KG1 (cell line): ENCODE measurements at regions not wholly inside any gene's neighbourhood (a gene's known extent, or its start where the extent isn't known, plus 50 kb on each side); places are given as distances from the start of the nearest gene placed in this dataset.
"Not testable (repeated sequence)": the region's sequence is repeated elsewhere in the genome, so short reads cannot be mapped to it uniquely, and the experiment has no call there.

Source experiments
- DNase-seq: peaks from one replicate; lab custom pipeline; 2025; lab: John Stamatoyannopoulos, UW

- no peak for DNase-seq
Observed at GRCh38 chr22:27252282-27253049, 549.1 kb downstream of the MN1 start.

DNA sequence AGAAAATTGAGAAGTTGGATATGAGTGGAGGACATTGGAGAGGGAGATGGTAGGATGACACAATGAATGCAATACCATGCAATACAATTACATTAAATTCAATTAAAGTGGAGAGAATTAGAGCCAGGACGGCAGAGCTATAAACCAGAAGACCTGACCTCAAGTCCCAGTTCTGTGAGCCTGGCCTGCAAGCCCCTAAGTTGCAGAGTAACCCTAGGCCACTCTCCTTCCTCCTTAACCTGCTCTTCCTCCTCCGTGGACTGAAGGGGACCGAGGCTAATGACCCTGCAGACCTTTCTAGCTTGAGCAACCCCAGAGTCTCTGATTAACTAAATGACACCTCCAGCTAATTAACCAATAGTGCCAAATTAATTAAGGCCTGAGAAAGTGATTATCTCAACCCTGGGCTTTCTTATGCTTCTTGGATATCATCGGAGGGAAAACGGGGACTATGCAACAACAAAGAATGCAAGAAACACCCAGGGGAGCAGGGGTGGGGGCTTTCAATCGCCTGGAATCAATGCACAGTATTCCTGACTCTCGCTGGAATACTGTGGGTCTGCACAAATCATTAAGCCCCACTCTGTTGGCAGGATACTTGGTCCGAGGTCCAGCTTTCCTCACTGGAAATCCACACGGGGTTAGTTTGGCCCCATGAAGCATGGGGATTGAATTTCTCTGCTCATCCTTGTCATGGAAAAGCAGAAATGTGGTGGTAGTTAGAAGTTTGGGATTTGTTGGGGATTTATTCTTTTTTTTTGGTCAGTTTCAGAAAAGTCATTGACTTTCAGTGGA is 548.3 kb downstream of the MN1 start:
- DNase-seq = no peak

DNA sequence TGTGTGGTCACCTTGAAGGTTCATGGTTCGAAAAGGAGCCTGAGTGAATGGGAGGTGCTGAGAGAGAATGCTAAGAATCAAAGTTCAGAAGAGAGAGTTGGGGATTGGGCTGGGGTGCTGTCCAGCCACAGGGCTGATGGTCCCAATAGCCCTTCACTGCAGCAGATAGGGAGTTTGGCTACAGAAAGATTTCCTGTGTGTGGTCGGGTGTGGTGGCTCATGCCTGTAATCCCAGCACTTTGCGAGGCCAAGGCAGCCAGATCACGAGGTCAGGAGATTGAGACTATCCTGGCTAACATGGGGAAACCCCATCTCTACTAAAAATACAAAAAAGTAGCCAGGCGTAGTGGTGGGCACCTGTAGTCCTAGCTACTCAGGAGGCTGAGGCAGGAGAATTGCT is 547.5 kb downstream of the MN1 start:
- not testable (repeated sequence) for DNase-seq

DNA sequence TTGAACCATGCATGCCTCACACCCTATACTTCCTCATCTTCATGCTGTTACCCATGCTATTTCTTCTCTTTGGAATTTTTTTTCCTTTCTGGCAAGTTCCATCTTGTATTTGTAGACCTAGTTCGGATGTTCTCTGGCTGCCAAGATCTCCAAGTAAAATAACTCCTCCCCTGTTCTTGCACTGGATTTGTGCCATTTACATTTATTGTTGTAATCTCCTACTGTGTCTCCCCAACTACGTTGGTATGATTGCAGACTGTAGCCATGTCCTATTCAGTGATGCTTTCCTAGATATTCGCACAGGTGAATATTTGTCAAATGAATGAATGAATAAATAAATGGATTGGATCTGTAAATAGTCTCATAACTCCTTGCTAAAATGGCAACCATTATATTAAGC is 546.0 kb downstream of the MN1 start:
- DNase-seq = no peak

DNA sequence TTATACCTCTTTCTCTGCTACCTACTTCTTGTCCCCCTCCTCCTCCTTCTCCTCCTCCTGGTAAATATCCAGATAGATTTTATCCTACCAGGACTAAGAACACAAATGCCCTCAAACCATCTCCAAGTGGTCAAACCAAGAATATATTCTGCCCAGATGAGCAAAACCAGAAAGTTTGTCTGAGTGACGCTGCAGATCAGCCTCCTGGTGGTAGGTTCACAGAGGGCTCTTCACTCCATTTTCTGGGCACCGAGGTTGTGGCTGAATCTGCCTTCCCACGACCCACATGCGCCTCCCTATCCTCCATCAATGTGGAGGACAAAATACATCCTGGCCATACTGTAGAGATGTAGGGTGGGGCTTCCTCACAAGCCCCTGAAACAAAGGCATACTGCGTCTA is 543.6 kb downstream of the MN1 start:
- no peak for DNase-seq

GRCh38 chr22:27258616-27259172 is 542.9 kb downstream of the MN1 start:
- DNase-seq = no peak

DNA sequence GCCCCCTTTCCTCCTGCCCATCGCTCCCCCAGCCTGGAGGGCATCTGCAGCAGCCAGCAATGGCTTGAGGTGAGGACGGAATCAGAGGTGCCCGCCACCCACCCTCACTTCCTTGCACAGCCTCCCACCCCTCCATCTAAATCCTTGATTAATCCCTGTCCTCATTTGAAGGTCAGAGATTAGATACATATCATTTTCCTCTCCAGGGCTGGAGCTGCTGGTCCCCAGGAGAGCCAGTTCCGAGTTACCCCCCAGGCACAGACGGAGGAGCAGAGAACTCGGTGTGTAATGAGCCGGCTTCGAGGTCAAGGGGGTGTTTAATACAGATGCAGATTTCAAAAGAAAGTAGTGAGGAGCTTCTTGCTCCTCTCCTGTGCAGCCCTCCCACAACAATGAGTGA is 542.1 kb downstream of the MN1 start:
- no peak for DNase-seq

- DNase-seq = no peak
Observed at GRCh38 chr22:27260087-27260698, 541.4 kb downstream of the MN1 start.

DNA sequence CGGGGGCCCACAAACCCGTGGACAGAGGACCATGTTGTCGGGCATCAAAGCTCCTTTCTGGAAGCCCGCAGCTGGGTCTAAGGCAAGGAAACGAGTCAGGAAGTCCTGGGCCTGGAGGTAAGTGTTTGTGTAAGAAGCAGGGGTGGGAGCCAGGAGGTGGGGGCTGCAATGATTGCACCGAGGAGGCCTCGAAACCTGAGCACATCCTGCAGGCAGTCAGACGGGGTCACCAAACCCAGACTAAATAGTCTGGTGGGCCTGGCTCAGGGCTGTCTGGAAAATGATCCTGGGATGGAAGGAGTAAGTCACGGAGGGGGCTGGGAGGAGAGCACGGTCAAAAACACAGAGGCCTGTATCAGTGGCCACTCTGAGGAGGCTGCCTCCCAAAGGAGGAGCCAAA is 539.2 kb downstream of the MN1 start:
- DNase-seq = no peak

- no peak for DNase-seq
Observed at GRCh38 chr22:27264184-27264583, 537.4 kb downstream of the MN1 start.

GRCh38 chr22:27267145-27267544 is 534.4 kb downstream of the MN1 start:
- no peak for DNase-seq

GRCh38 chr22:27269751-27270543 is 531.6 kb downstream of the MN1 start:
- no peak for DNase-seq

DNA sequence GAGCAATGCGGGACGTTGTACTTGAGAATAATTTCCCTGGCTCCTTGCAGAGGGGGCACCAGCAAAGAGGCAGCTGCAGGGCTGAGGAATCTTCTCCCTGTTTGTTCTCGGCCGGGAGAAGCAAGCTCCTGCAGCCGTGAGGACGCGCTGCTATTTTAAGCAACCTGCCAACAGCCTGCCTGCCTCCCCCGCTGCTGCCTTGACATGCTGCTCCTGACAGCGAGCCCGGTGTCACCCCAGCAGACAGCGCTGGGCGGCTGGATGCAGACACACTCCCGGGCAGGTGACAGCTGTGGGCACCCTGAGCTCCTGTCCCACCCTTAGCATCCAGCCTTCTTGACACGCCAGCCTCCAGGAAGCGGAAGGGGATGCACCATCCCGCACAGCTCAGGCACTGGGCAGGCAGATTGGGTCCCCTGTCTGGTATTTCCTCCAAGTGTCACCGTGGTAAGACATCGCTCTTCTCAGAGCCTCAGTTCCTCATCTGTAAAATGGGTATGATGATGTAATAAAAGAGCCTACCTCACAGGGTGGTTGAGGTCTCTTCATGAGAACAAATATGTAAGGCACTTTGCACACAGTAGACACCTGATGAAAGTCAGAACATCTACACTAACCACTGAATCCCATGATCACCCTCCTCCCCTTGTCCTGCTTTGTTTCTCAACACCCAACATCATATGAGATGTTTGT is 530.6 kb downstream of the MN1 start:
- DNase-seq = no peak

DNA sequence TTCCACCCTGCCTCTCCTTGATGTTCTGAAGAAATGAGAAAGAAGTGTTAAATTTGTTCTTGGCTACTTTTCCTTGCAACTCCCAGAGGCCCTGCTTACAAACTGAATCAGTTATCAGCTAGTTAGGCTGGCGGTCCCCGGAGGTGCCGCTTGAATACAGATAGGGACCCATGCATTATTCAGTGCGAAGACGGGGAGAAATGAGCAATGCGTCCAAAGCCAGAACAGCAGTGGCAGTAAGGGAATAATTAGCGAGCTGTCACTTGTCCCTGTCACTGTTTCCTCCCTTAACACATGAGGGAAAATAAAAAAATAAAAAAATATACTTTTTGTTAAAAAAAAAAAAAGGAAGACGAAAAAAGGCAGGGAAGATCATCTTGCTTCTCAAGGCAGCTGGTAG is 528.1 kb downstream of the MN1 start:
- no peak for DNase-seq

DNA sequence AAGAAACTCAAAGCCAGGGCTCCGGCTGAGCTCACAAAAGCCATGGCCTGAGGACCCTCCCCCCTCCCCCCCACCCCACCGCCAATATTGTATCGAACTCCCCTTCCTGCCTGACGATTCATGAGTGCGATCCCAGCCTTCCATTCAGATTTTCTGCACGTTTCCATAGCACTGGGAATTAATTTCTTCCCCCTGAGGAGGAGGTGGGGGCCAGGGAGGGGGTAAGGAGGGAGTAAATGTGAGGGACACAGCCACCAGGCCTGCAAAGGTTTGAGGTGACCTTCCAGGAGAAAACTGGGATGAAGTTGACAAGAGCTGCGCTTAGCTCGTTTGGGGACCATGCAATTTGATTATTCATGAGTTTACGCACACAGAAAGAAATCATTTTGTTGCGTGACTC is 527.7 kb downstream of the MN1 start:
- DNase-seq = no peak

DNA sequence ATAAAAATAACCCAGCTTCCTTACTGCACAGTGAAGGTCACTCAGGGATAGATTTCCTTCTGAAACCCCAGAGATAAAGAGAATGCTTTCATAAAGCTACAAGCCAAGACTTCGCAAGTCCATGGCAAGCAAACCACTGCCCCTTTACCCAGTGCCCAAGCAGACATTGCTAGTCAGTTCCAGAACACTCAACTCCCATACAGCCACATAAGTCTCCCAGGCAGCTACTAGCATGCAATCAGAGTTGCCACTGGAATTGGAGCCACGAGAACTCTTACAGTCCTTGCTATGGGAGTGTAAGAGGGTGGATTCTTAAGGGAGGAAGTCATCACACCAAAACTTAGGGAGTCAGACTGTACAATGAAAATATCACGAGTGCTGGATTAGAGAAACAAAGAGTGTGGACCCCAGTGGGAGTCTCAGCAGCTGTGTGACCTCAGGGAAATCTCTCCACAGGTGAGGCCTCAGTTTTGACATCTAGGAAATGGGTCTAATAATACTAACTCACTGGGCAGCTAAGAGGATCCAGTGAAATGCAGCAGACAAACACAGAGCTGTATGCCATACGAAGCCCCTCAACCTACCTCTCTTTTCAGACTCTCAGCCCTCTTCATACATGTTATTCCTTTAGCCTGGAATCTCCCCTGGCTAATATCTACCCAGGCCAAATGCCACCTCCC is 526.6 kb downstream of the MN1 start:
- no peak for DNase-seq

- no peak for DNase-seq
Observed at GRCh38 chr22:27278946-27279345, 522.6 kb downstream of the MN1 start.

DNA sequence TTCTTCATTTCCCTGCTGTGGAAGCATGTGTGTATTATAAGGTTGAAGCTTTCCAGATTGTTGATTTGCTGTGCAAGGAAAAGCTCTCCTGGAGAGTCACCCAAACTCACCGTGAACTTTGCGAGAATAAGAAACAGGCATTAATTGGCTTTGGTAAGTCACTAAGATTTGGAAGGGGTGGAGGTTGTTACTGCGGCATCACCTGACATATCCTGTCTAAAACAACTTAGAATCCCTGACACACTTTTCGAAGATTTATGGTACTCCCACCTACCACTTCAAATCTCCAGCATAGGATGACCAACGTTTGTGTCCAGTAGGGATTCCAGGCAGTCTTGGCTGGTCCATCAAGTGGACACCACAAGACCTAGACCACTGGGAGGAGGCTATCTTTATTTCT is 518.3 kb downstream of the MN1 start:
- no peak for DNase-seq

- DNase-seq = no peak
Observed at GRCh38 chr22:27283714-27284113, 517.8 kb downstream of the MN1 start.

GRCh38 chr22:27284324-27284723 is 517.2 kb downstream of the MN1 start:
- DNase-seq = no peak

DNA sequence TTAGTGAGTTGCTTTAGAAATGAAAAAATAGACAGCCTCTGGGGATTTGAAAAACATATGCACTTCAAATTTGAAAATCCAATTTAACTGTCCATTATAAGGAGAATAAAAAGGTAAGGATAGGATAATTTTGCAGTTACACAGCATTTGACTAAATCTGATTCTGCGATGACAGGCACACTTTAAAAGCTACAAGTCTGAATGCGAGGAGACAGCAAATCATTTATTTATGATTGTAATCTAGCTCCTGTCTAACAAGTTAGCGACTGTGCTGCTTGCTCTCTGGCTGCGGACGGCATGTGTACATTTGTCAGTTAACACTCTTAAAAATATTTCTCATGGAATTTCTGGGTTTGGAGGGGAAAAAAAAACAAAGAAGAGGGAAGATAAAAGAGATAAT is 514.8 kb downstream of the MN1 start:
- no peak for DNase-seq
